Gastroesophageal sphincter (tissue), 4 donors: ENCODE measurements at regions not wholly inside any gene's neighbourhood (a gene's known extent, or its start where the extent isn't known, plus 50 kb on each side); places are given as distances from the start of the nearest gene placed in this dataset.

ENCODE experiments used
- ATAC-seq: fragments of 150-250 bp; one replicate; pipeline ENCODE4 v1.9.1; 2016; ENCODE audit warnings: mild to moderate bottlenecking, moderate library complexity
- H3K27ac ChIP-seq, 4 donors: fragments of 200-600 bp; sonication (generic) in 3 of 4; 1 replicate in 3 of 4; 2 replicates in 1 of 4; pipeline ENCODE4 v1.5.1; 2016 to 2019
- H3K27me3 ChIP-seq: fragments of 200-600 bp; sonication (generic); one replicate; pipeline ENCODE4 v1.5.1; 2019
- H3K36me3 ChIP-seq, 2 donors: fragments of 200-600 bp; sonication (generic); one replicate each; pipeline ENCODE4 v1.5.1; 2019; ENCODE audit warnings: control low read depth in 1 of 2
- H3K4me1 ChIP-seq, 3 donors: fragments of 200-600 bp; sonication (generic); 1 replicate in 2 of 3; 2 replicates in 1 of 3; pipeline ENCODE4 v1.5.1; 2016 to 2019; ENCODE audit warnings: control low read depth in 2 of 3
- H3K4me3 ChIP-seq, 2 donors: fragments of 200-600 bp; sonication (generic); one replicate each; pipeline ENCODE4 v1.5.1; 2019; ENCODE audit warnings: mild to moderate bottlenecking in 1 of 2, moderate library complexity in 1 of 2
- H3K9me3 ChIP-seq, 3 donors: fragments of 200-600 bp; sonication (generic); one replicate each; pipeline ENCODE4 v1.5.1; 2017 to 2019; ENCODE audit warnings: control low read depth in 2 of 3
- CTCF ChIP-seq, 4 experiments: fragments of 200-600 bp in 2 of 4; fragments of 450-650 bp in 2 of 4; sonication (generic) in 1 of 4; IDR thresholded peaks; one replicate each; pipeline ENCODE4 v1.5.1; 2017 to 2019; ENCODE audit warnings: antibody characterized with exemption in 4 of 4, mild to moderate bottlenecking in 2 of 4, moderate library complexity in 2 of 4
- EP300 ChIP-seq: sonication (generic); formaldehyde crosslinking; IDR thresholded peaks from one replicate; pipeline ENCODE4 v1.6.1; 2017; ENCODE audit warnings: antibody characterized with exemption, mild to moderate bottlenecking
- POLR2A ChIP-seq, 2 donors: fragments of 450-650 bp; IDR thresholded peaks; one replicate each; pipeline ENCODE4 v1.6.1; 2017; ENCODE audit warnings: antibody characterized with exemption in 2 of 2, mild to moderate bottlenecking in 2 of 2, moderate library complexity in 1 of 2
- POLR2AphosphoS5 ChIP-seq: sonication (generic); formaldehyde crosslinking; IDR thresholded peaks from one replicate; pipeline ENCODE4 v1.6.1; 2017; ENCODE audit warnings: antibody characterized with exemption
- WGBS, 2 donors: methylation state at CpG; one replicate each; pipeline ENCODE4 v1.1.5; 2018; ENCODE audit warnings: low coverage in 1 of 2; 5-methylcytosine and 5-hydroxymethylcytosine counted together

- 91 to 94% methylated on average over 2 to 4 of the region's 4 CpGs for WGBS, 2 donors
- Histone ChIP-seq H3K27ac (no peak overlapping the region), H3K9me3 (no peaks in the 10 kb centered on the region), H3K27me3 (no peaks in the 10 kb centered on the region), H3K4me1 (no peaks in the 10 kb centered on the region), H3K36me3 (no peaks in the 10 kb centered on the region), H3K4me3 (no peak overlapping the region)
- ATAC-seq: no peak
- TF ChIP-seq POLR2A (IDR thresholded peaks at IDR 0.05): no peak
- no peak for TF ChIP-seq POLR2AphosphoS5
- no peak for TF ChIP-seq CTCF (IDR thresholded peaks at IDR 0.05)
- no peak for TF ChIP-seq EP300
Measured at GRCh38 chr2:196546151-196546919, 93.2 kb upstream of the CCDC150 start.

- H3K9me3 ChIP-seq: no peaks in the 10 kb centered on the region
- TF ChIP-seq POLR2AphosphoS5: no peak
- no peak for TF ChIP-seq CTCF (IDR thresholded peaks at IDR 0.05)
- TF ChIP-seq POLR2A (IDR thresholded peaks at IDR 0.05): no peak
- TF ChIP-seq EP300: no peak
- no peak overlapping the region for H3K27ac ChIP-seq
- ATAC-seq: no peak
- H3K4me3 ChIP-seq: no peak overlapping the region
- 93 to 100% methylated on average over 3 of the region's 3 CpGs for WGBS, 2 donors
- no peaks in the 10 kb centered on the region for H3K4me1 ChIP-seq
- H3K36me3 ChIP-seq: no peaks in the 10 kb centered on the region
- H3K27me3 ChIP-seq: no peaks in the 10 kb centered on the region
Measured at GRCh38 chr2:196549052-196549451, 90.5 kb upstream of the CCDC150 start.

- Histone ChIP-seq H3K36me3 (no peaks in the 10 kb centered on the region), H3K9me3 (no peaks in the 10 kb centered on the region), H3K4me3 (no peak overlapping the region), H3K4me1 (no peaks in the 10 kb centered on the region), H3K27ac (no peak overlapping the region), H3K27me3 (no peaks in the 10 kb centered on the region)
- ATAC-seq: no peak
- TF ChIP-seq POLR2AphosphoS5: no peak
- no peak for TF ChIP-seq EP300
- TF ChIP-seq CTCF (IDR thresholded peaks at IDR 0.05): no peak
- no peak for TF ChIP-seq POLR2A (IDR thresholded peaks at IDR 0.05)
Measured at GRCh38 chr2:196551014-196551413, 88.5 kb upstream of the CCDC150 start.

- no peaks in the 10 kb centered on the region for H3K36me3 ChIP-seq
- no peak for ATAC-seq
- TF ChIP-seq POLR2A (IDR thresholded peaks at IDR 0.05) (no peak), EP300 (no peak), CTCF (IDR thresholded peaks at IDR 0.05) (no peak), POLR2AphosphoS5 (no peak)
- no peaks in the 10 kb centered on the region for H3K9me3 ChIP-seq
- H3K4me1 ChIP-seq: no peaks in the 10 kb centered on the region
- no peaks in the 10 kb centered on the region for H3K27me3 ChIP-seq
- WGBS, 2 donors: 82 to 100% methylated on average over 2 to 3 of the region's 3 CpGs
- H3K4me3 ChIP-seq: no peak overlapping the region
- H3K27ac ChIP-seq: no peak overlapping the region
Measured at GRCh38 chr2:196555161-196555560, 84.4 kb upstream of the CCDC150 start.

GRCh38 chr2:196555726-196556125, 83.8 kb upstream of the CCDC150 start:
- H3K27ac ChIP-seq: no peak overlapping the region
- H3K9me3 ChIP-seq: no peaks in the 10 kb centered on the region
- no peaks in the 10 kb centered on the region for H3K4me1 ChIP-seq
- H3K36me3 ChIP-seq: no peaks in the 10 kb centered on the region
- no peak overlapping the region for H3K4me3 ChIP-seq
- no peak for ATAC-seq
- WGBS, 2 donors: 67 to 100% methylated on average over 1 of the region's 1 CpG
- TF ChIP-seq CTCF (IDR thresholded peaks at IDR 0.05): no peak
- TF ChIP-seq EP300: no peak
- TF ChIP-seq POLR2A (IDR thresholded peaks at IDR 0.05): no peak
- TF ChIP-seq POLR2AphosphoS5: no peak
- no peaks in the 10 kb centered on the region for H3K27me3 ChIP-seq
